ENCODE measurements at regions not wholly inside any gene's neighbourhood (a gene's known extent, or its start where the extent isn't known, plus 50 kb on each side); places are given as distances from the start of the nearest gene placed in this dataset.

- TF ChIP-seq SUZ12 (IDR thresholded peaks at IDR 0.05; ENCODE audit: extremely low read depth, insufficient read depth, insufficient read length): no peak
- no peak for TF ChIP-seq ZNF274 (IDR thresholded peaks at IDR 0.05; ENCODE audit: low read depth, low read length)
- TF ChIP-seq YY1 (IDR thresholded peaks at IDR 0.05; ENCODE audit: insufficient read depth, insufficient read length): no peak
These were observed 143.3 kb upstream of the THY1 start for GRCh38 chr11:119566319-119566718.

Measured in NT2/D1 (cell line).